Gastrocnemius medialis (tissue), 4 donors: ENCODE measurements at regions not wholly inside any gene's neighbourhood (a gene's known extent, or its start where the extent isn't known, plus 50 kb on each side); places are given as distances from the start of the nearest gene placed in this dataset.

Experiments used
- CTCF ChIP-seq, 5 experiments: fragments of 450-650 bp in 3 of 5; fragments of 200-600 bp in 2 of 5; sonication (generic) in 2 of 5; IDR thresholded peaks in 4 of 5; conservative IDR thresholded peaks in 1 of 5; 1 replicate in 4 of 5; 2 replicates in 1 of 5; pipeline ENCODE4 v1.5.1; 2016 to 2019; ENCODE audit warnings: antibody characterized with exemption in 5 of 5, mild to moderate bottlenecking in 3 of 5, moderate library complexity in 3 of 5
- POLR2A ChIP-seq, 2 donors: fragments of 450-650 bp; IDR thresholded peaks; one replicate each; pipeline ENCODE4 v1.6.1; 2017; ENCODE audit warnings: antibody characterized with exemption in 2 of 2, mild to moderate bottlenecking in 2 of 2, moderate library complexity in 2 of 2

DNA sequence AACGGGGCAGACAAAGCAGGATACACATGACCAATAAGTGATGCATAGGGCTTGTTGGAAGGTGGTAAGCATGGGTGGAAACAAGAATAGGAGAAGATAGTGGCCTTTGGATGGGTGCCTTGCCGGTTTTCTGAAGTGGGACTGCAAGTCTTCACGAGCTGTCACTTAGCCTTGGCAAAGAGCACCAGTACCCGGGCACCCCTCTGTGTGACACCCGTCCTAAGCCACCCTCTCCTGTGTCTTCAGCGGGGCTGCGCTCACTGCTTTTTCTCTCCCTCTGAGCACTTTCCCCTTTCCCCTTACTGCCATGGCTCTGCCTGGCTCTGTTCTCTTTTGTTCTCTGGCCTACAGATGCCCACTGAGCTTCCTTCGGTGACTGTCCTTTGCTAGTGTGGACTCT lies 399.7 kb upstream of the MKI67 start:
- no peak for TF ChIP-seq CTCF (IDR thresholded peaks at IDR 0.05 in 4 of 5, conservative IDR thresholded peaks at IDR 0.05 in 1 of 5)
- TF ChIP-seq POLR2A (IDR thresholded peaks at IDR 0.05) = no peak
